ENCODE measurements at regions not wholly inside any gene's neighbourhood (a gene's known extent, or its start where the extent isn't known, plus 50 kb on each side); places are given as distances from the start of the nearest gene placed in this dataset.
A peak's percentile ranks its signal among the peaks of the same experiment; 100 is the strongest.

DNA sequence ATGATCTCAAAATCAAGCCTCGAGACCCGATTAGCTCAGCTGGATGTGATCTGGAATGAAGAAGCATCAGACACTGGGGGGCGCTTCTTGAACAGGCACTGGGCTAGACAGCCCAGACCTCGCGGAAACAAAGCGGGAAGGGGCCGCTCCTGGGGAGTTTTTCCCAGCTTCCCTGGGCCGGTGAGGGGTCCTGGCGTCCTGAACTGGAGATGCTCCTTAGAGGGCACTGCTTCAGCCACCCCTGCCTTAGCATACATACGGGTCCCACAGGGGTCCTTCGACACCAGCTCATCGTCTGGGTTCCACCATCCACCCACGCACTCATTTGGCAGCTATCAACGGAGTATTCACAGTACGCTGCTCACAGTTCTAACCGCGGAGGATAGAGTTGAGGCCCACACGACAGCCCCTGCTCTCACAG is 146.7 kb downstream of the TSN start:
- DNase-seq, result no peak

DNA sequence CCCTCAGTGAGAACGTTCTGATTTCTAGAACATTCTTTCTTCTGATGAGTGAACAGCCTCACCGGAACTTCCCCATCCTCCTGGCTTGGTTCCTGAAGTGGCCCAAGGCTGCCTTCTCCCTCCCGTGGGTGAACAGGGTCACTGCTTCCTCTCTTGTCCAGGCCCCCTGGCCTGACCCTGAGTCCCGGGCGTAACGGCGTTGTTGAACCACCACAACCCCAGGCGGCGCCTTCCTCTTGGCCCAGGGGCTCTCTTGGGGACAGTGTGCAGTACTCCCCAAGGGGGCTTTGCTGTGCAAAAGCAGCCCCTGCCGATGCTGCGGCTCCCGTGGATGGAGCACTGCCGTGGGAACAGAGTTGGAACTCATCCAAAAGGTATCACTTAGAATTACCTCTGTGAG is 147.2 kb downstream of the TSN start:
- DNase-seq, result peak; percentile 41

DNA sequence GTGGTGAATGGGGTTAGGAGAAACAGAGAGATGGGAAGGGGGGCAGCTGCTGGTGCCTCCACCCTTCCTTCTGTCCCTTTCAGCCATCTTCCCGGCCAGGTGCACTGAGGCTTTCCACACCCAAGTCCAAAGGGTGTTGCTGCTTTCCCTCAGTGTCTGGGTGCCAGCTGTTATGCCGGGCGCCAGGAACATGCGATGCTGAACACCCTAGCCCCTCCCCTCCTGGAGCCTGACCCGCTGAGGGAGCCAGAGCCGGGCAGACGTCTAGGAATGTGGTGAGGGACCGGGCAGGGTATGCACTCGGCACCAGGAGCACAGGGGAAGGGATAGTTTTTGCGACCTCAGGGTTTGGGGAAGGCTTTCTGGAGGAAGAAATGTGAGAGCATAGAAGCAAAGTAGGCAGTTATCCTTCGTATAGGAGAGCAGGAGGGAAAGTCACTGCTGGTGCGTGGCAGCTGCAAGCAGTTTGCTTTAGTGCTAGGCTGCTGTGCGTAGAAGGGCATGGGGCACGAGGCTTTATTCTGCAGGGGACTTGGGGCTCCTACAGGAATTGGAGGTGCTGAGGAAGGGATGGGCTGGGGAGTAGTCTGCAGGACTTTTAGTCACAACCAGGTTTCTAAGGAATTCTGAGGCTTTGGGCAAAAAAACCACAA is 147.7 kb downstream of the TSN start:
- peak; percentile 68 for DNase-seq

DNA sequence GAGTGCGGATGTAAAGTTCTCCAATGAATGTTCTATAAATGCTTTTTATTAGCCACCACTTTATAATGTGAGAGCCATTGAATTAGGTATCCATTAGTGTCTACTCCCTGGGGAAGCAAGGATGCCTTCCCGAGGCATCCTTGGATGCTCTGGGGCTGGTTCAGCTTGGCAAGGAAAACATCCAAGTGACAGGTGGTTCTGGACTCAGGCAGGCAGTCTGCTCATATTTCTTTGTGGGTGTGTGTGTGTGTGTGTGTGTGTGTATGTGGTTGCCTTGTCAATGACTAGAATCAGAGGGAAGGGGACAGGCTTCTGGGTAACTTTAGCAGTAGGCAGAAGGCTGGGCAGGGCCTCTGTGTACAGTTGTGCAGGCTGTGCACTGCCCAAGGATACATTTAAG is 149.2 kb downstream of the TSN start:
- DNase-seq, result no peak

DNA sequence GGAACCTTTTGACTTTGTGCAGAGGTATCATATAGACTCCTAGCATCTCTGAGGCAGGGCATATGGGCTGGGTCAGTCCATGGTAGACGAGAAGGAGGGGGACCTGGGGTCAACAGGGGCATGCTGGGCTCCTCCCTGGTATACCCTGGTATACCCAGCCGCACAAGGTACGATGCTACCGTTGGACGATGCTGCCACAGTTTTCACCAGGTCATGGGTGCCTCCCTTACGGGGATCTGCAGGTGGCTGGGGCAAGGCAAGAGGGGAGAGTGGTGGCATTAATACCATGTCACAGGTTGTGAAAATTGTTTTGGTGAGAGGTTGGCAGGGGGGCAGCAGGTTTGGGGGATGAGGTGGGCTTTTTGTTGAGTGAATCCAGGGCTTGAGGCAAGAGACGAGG is 149.8 kb downstream of the TSN start:
- no peak for DNase-seq

DNA sequence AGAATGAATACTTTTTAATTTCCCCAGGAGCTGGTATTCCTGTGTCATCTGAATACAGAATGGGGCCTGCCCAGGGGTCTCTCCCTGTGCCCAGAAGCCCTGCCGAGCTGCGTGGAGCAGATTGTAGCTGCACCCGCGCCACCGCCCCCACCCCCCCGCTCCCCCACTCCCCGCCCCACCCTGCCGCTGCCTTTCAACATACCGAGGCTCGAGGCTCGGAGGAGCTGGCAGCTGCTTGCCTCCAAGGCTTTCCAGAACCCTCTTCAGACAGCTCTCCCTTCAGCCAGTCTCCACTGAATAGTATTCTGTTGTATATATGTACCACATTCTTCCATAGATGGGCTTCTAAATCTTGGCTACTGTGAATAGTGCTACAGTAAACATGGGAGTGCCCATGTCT is 150.7 kb downstream of the TSN start:
- no peak for DNase-seq

DNA sequence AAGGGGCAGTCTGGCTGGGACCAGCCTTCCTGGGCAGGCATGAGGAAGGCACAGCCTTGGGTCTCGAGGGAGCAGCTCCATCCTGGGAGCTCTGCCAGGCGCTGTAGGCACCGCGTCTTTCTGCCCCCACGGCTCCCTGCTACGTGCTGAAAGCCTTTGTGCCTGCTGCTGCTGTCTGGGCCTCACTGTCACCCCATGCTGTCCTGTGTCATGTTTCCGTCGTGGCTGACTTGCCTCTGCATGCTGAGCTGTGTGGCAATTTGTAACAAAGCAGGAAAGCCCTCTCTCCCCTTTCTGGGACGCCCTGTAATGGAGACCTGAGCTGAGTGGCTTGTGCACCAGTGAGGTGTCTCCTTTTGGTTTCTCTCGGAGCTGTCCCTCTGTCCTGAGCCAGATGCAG is 152.5 kb downstream of the TSN start:
- no peak for DNase-seq

DNA sequence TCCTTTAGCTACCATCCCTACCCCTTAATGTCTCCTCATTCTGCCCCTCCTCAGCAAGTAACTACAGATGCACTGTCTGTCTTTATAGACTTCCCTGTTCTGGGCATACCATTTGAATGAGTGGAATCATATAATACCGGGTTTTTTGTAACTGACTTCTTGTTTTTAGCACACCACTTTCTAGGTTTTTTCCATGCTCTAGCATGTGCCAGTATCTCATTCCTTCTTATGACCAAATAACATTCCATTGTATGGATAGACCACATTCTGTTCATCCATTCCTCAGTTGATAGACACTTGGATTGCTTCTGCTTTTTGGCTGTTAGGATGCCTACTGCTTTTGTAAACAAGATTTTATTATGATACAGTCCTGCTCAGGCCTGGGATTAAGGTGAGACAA is 154.7 kb downstream of the TSN start:
- DNase-seq, result no peak

DNA sequence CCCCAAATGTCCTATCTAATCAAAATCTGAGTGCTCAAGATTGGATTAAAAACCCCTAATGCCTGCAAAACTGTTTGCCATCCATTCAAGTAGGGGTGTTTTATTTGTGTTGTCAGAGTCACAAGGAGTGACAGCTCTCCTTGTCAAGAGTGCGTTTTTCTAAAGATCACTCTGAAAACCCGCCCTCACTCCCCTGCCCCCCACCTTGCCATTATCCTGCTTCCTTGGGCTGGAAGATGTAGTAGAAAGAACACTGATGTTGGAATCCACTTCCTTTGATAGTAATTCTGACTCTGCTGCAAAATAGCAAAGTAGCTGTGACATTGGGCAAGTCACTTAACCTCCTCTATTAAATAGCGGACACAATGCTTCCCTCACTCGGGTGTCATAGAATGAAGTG is 155.6 kb downstream of the TSN start:
- DNase-seq, result no peak

DNA sequence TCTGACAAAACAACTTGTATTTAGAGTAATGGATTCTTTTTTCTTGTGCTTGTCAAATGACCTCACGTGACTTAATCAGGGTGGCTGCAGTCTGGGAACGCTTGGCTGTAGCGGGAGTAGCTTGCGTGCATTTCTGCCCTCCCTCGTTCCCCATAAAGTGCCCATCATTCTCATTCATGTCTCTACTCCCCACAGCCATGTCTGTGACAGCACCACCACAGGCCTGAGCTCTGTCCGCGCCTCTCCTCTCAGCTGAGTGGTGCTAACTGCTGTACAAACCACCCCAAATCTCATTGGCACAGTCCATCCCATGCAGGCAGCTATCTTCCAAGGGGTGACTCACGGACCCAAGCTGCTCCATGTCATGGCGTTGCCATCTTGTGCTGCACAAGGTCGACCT is 161.7 kb downstream of the TSN start:
- no peak for DNase-seq

DNA sequence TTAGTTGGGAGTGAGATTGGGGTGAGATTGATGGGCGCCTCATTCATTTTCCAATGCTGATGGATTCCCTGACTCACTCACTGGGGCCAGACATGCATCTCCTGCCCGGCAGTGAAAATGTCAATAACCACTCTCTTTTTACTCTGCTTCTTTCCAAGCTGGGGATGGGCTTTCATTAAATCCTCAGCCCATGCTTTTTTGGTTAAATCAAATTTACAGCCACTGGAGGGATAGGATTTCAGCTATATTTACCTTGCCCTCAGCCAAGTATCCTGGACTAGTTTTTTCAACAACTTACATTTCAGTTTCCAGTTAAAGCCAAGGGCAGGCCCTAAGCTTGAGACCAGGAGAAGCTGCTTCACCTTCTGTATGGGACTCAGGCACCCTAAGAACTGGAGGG is 162.8 kb downstream of the TSN start:
- no peak for DNase-seq

DNA sequence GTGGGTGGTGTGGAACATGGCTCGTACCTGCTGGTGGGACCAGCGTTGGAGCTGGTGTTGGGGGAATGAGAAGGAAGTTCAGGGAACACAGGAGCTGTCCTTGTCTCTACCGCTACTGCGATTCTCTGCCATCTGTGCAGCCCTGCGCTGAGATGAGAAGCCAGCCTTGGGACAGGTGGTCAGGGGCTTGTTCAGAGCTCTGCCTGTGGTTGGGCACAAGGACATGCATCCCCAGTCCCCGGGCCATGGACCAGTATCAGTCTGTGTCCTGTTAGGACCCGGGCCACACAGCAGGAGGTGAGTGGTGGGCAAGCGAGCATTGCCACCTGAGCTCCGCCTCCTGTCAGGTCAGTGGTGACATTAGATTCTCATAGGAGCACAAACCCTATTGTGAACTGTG is 164.4 kb downstream of the TSN start:
- DNase-seq, result no peak

DNA sequence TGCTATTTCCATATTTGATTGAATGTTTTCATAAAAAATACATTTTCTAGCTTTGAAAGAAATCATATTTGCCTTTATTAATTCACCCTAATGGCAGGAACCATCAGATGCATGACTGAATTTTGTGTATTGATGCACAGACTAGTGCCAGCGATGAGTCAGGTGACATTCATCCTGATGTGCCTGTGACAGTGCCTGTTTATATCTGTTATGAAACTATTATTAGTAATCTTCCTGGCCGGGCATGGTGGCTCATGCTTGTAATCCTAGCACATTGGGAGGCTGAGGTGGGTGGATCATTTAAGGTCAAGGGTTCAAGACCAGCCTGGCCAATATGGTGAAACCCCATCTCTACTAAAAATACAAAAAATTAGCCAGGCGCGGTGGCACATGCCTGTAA is 170.0 kb downstream of the TSN start:
- DNase-seq, result no peak

DNA sequence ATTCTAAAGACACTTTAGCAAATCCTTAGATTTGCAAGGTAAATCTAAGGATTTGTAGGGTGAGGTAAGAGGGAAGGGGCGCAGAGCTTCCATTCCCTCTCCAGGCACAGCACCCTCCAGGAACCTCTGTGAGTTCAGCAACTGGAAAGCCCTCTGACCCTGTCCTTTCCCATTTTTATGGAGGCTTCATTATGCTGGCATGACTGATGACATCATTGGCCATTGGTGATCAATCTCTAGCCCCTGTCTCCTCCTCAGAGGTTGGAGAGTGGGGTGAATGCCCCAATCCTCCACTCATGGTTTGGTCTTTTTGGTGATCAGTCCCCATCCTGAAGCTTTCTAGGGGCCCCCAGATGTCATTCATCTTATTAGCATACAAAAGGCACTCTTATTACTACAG is 187.8 kb downstream of the TSN start:
- no peak for DNase-seq

DNA sequence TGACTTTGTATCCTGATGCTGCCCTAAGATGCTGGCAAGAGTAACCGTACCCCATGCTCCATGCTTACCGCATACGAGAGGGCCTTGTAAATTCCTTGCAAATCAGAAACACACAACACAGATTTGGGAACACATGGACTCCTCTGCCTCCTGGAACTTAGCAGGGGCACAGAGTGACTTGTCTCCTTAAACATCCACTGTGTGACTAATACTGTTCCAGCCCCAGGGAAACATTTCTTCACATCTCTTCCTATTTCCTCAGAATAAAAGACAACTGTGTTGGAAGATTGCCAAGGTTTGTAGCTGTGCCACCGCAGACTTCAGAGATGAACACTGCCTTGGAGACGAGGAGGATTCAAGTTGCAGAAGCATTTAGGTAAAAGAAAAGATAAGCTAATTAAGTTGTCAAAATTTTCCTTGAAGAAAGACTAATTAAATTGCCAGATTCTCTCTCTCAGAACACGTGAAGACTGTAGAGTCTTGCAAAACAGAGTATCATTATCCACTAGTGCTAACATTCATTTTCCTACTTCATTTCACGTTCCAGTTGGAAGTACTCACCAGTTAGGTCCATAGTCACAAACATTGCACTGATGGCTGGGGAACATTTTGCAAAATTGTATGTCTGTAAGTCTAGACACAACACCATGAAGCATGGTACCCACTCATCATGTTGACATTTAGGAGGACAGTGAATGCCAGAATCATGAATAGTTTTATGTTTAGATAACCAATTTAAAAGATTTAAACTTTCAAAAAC is 188.8 kb downstream of the TSN start:
- DNase-seq, result no peak

DNA sequence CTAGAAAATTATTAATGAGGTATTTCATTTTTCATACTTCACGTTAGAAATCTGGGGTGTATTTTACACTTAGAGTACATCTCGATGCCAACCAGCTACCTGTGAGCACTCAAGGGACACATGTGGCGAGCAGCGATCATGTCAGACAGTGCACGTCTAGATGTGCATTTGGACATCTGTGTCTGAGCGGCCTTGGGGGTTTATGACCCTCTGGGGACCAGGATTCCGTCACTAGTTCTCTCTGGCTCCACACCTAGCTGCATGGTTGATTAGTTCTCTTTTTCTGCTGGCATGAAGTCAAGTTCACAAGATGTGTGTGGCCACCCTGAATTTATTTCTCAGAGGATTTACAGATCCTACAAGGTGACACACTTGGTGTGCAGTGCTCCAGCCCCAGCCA is 192.2 kb downstream of the TSN start:
- no peak for DNase-seq

DNA sequence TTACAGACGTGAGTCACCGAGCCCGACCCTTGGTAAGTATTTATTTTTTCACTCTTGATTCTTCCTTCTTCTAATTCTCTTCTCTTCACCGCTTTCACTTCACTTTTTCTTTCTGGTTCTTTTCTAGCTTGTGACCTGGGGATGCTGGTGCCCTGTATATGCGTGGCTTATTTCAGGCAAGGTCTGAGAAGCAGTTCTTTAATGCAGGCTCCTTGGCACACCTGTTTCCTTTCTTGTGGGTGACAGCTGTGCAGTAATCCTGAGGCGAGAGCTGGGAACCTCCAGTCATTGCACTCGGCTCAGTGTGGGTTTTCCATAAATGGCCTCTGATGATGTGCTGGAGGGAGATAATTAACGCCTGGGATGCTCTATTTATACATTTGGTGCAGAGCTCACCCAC is 193.8 kb downstream of the TSN start:
- DNase-seq, result no peak

DNA sequence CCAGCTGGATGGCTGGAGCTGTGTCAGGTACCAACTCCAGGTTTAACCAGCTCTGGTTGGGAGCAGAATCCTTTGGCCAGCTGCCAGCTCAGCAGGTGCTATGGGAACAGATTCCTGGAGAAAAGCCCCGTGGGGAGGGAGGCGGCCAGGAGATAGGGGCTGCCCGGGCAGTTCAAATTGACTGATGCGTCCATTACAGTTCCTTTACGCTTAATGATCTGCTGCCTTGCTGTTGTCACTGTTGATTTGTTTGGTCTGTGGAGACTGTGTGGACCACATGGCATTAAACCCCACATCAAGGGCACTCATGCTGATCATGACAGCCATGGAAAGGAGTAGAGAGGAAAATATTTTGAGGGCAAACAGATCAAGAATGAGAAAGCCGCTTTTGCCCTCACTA is 200.0 kb downstream of the TSN start:
- DNase-seq, result peak; percentile 50

DNA sequence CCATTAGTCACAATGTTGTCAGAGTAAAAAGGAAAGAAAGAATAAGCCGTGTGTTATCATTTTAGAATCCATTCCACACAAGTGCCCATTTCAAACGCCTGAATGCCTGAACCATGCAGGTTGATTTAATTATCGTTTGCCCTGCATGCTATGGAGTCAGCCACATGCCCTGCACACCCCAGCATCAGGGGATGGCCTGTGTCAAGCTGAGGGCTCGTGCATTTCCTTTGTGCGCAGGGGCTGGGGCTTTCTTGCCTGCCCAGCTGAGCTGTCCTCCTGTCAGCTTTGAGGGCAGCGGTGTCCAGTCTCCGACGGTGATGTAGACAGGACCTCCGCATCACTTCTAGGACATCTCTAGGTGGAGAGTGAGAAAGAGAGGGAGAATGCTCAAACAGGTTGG is 200.4 kb downstream of the TSN start:
- DNase-seq, result no peak

DNA sequence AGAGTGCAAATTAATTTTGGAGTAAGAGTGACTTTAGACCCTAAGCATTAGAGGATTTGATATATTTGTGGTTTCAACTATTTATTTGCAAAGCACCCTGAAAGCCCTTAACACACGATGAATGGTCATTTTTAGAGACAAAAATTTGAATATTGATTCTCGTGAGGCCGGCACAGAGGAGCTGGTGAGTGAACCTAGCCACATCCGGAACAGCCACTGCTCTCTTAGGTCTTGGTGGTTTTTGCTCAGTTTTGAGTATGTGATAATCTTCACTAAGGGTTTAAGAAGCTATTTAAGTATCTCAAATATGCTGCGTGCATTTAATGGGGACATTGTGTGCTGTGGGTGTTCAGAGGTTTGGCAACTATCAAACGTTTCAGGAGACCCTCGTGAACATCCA is 204.8 kb downstream of the TSN start:
- DNase-seq, result no peak

DNA sequence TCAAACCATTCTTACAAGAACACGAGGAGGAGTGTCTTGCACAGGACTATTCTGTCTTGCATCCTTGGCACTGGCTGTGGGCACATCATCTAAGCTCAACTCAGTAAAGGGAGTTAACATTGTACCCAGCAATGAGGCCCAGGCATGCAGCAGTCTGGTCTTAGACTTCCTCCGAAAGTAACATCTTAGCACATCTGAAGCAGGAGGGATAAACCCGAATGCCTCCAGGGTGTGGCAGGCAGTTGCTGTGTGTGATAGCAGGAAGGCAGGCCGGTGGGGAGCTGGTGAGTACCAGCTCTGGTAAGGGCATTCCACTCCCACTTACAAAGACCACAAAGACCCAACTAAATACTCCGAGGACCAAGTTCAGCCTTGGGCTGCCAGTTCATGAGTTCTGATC is 206.3 kb downstream of the TSN start:
- no peak for DNase-seq

DNA sequence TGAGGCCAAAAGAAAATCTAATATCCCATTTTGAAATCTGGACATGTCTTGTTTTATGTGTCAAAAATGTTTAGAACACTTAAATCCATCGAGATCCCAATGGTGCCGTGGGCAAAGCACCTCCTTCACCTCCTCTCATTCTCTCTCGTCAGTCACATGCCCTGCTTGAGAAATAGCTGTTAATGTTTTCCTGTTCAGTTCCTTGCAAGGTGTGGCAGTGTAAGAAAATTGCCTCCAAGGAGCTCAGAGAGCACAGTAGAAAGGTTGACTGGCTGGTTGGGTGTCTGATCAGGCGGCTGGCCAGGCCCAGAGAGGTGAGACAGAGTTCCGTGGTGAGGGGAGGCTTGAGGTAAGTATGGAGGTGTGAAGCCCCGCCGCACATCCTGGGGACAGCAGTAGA is 210.2 kb downstream of the TSN start:
- DNase-seq, result no peak

DNA sequence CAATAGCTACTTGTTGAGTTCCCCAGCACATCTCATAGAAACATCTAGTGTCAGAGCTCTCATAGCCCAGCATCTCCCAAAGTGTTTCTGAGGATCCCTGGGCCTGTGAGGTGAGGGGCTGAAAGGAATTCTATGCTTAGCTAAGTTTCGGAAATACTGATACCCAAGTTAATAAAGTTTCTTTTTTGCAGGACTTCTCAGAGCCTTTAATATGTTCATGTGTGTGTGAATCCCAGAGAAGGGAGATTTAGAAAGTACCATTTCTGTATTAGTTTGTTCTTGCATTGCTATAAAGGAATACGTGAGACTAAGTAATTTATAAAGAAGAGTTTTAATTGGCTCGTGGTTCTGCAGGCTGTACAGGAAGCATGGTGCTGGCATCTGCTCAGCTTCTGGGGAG is 211.2 kb downstream of the TSN start:
- no peak for DNase-seq

DNA sequence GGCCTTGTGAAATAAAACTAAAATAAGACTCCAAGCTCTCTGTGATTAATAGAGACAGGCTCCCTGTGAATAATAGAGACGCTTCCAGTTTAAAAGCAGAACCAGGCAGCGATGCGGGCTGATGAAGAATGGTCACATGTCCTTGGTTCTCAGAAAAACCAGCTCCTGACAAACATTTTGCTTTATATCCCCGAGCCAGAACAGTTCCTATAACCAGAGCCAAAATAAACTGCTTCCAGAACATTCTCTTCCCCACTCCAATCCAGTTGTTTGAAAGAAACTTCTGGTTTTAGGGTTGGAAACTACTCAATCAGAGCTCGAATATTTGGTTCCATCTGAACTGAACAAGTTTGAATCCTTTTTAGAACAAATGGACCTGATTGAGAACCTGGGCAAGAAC is 213.7 kb downstream of the TSN start:
- DNase-seq, result no peak

All from DMS53 (cell line).